A549 (cell line): ENCODE measurements at regions not wholly inside any gene's neighbourhood (a gene's known extent, or its start where the extent isn't known, plus 50 kb on each side); places are given as distances from the start of the nearest gene placed in this dataset.

Experiments used
- POLR2A ChIP-seq: IDR thresholded peaks from 2 replicates; pipeline ENCODE4 v1.6.1; 2012; ENCODE audit warnings: mild to moderate bottlenecking, low read length
- RARB ChIP-seq: fragments of 250-450 bp; sonication (Bioruptor Pico); IDR thresholded peaks from 2 replicates; pipeline ENCODE4 v1.8.0; 2021; ENCODE audit warnings: mild to moderate bottlenecking, moderate library complexity
- TF ChIP-seq, protein P1 (sequence below): fragments of >200 bp; sonication (Bioruptor Twin); formaldehyde crosslinking; IDR thresholded peaks from 3 replicates; pipeline ENCODE4 v1.5.1; 2016

DNA sequence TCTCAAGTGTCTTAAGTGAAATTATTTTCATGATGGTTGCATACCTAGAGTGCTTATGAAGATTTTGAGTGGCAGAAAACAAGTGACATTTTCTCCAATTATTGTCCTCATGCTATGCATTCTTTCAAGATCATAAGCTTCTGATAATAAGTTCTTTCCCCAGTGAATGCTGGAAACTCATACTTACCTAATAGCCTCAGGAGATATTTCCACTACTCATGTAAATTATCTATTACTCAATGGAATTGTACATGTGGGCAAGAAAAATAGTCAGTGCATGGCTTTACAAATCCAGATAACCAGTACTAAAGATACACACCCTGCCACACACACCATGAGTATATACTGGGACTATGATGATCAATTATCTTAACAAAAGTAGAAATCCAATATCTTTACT lies 1219.4 kb upstream of the C9orf72 start:
- TF ChIP-seq POLR2A (no peak), RARB (no peak)
- TF ChIP-seq, protein P1, sequence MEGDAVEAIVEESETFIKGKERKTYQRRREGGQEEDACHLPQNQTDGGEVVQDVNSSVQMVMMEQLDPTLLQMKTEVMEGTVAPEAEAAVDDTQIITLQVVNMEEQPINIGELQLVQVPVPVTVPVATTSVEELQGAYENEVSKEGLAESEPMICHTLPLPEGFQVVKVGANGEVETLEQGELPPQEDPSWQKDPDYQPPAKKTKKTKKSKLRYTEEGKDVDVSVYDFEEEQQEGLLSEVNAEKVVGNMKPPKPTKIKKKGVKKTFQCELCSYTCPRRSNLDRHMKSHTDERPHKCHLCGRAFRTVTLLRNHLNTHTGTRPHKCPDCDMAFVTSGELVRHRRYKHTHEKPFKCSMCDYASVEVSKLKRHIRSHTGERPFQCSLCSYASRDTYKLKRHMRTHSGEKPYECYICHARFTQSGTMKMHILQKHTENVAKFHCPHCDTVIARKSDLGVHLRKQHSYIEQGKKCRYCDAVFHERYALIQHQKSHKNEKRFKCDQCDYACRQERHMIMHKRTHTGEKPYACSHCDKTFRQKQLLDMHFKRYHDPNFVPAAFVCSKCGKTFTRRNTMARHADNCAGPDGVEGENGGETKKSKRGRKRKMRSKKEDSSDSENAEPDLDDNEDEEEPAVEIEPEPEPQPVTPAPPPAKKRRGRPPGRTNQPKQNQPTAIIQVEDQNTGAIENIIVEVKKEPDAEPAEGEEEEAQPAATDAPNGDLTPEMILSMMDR: no peak
